ENCODE measurements at regions not wholly inside any gene's neighbourhood (a gene's known extent, or its start where the extent isn't known, plus 50 kb on each side); places are given as distances from the start of the nearest gene placed in this dataset.

GRCh38 chr13:109654341-109655205 is 131.8 kb downstream of the IRS2 start:
- TF ChIP-seq RARB (CRISPR knock-in tag; IDR thresholded peaks at IDR 0.05) (no peak), ZNF8 (CRISPR knock-in tag; IDR thresholded peaks at IDR 0.05) (no peak)
- TF ChIP-seq, protein P1, sequence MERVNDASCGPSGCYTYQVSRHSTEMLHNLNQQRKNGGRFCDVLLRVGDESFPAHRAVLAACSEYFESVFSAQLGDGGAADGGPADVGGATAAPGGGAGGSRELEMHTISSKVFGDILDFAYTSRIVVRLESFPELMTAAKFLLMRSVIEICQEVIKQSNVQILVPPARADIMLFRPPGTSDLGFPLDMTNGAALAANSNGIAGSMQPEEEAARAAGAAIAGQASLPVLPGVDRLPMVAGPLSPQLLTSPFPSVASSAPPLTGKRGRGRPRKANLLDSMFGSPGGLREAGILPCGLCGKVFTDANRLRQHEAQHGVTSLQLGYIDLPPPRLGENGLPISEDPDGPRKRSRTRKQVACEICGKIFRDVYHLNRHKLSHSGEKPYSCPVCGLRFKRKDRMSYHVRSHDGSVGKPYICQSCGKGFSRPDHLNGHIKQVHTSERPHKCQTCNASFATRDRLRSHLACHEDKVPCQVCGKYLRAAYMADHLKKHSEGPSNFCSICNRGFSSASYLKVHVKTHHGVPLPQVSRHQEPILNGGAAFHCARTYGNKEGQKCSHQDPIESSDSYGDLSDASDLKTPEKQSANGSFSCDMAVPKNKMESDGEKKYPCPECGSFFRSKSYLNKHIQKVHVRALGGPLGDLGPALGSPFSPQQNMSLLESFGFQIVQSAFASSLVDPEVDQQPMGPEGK (CRISPR knock-in tag; IDR thresholded peaks at IDR 0.05; ENCODE audit: borderline replicate concordance), result no peak
